Loucy (cell line): ENCODE measurements at regions not wholly inside any gene's neighbourhood (a gene's known extent, or its start where the extent isn't known, plus 50 kb on each side); places are given as distances from the start of the nearest gene placed in this dataset.

Experiments
- CTCF ChIP-seq: fragments of 200-600 bp; sonication (generic); conservative IDR thresholded peaks from 2 replicates; pipeline ENCODE4 v1.5.1; 2014; ENCODE audit warnings: mild to moderate bottlenecking, antibody characterized with exemption, low read length
- EZH2phosphoT487 ChIP-seq: fragments of 200-600 bp; IDR thresholded peaks from 2 replicates; pipeline ENCODE4 v1.6.1; 2018; ENCODE audit warnings: antibody characterized with exemption, mild to moderate bottlenecking, moderate library complexity, borderline replicate concordance

GRCh38 chr11:19472679-19473078 lies 231.9 kb upstream of the E2F8 start:
- TF ChIP-seq EZH2phosphoT487 (no peak), CTCF (no peak)
